ENCODE measurements at regions not wholly inside any gene's neighbourhood (a gene's known extent, or its start where the extent isn't known, plus 50 kb on each side); places are given as distances from the start of the nearest gene placed in this dataset.
"Not testable (repeated sequence)": the region's sequence is repeated elsewhere in the genome, so short reads cannot be mapped to it uniquely, and the experiment has no call there.

DNA sequence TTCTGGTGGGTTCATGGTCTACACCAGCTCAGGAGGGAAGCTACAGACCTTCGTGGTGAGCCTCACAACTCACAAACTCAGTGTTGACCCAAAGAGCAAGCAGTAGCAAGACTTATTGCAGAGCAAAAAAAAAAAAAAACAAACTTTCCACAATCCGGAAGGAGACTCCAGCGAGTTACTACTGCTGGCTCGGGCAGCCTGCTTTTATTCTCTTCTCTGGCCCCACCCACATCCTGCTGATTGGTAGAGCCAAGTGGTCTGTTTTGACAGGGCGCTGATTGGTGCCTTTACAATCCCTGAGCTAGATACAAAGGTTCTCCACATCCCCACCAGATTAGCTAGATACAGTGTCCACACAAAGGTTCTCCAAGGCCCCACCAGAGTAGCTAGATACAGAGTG, 135.6 kb upstream of the TMEM170B start:
- TF ChIP-seq, protein P1, sequence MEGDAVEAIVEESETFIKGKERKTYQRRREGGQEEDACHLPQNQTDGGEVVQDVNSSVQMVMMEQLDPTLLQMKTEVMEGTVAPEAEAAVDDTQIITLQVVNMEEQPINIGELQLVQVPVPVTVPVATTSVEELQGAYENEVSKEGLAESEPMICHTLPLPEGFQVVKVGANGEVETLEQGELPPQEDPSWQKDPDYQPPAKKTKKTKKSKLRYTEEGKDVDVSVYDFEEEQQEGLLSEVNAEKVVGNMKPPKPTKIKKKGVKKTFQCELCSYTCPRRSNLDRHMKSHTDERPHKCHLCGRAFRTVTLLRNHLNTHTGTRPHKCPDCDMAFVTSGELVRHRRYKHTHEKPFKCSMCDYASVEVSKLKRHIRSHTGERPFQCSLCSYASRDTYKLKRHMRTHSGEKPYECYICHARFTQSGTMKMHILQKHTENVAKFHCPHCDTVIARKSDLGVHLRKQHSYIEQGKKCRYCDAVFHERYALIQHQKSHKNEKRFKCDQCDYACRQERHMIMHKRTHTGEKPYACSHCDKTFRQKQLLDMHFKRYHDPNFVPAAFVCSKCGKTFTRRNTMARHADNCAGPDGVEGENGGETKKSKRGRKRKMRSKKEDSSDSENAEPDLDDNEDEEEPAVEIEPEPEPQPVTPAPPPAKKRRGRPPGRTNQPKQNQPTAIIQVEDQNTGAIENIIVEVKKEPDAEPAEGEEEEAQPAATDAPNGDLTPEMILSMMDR (IDR thresholded peaks at IDR 0.05; ENCODE audit: low read length) = not testable (repeated sequence)
- TF ChIP-seq EZH2 (optimal IDR thresholded peaks at IDR 0.05; ENCODE audit: low read depth, low read length) = not testable (repeated sequence)
